ENCODE measurements at regions not wholly inside any gene's neighbourhood (a gene's known extent, or its start where the extent isn't known, plus 50 kb on each side); places are given as distances from the start of the nearest gene placed in this dataset.

- Histone ChIP-seq H3K4me2 (no peak overlapping the region), H2AFZ (ENCODE audit: low read depth) (no peak overlapping the region), H3K4me3 (IDR thresholded peaks at IDR 0.05; ENCODE audit: insufficient read depth, low read depth, low read length) (no peak overlapping the region), H3K27me3 (ENCODE audit: insufficient read depth, low read depth) (no peaks in the 10 kb centered on the region), H3K36me3 (ENCODE audit: insufficient read depth) (no peaks in the 10 kb centered on the region), H3K4me1 (ENCODE audit: low read depth, poor library complexity, severe bottlenecking) (no peaks in the 10 kb centered on the region), H3K27ac (no peak overlapping the region), H3K9ac (no peak overlapping the region), H4K20me1 (ENCODE audit: insufficient read depth) (no peaks in the 10 kb centered on the region), H3K79me2 (ENCODE audit: insufficient read depth, low read depth) (no peaks in the 10 kb centered on the region)
- TF ChIP-seq CTCF (conservative IDR thresholded peaks at IDR 0.05; ENCODE audit: low read depth, low read length) = no peak
Observed at GRCh38 chr3:124491098-124491497, 239.2 kb upstream of the UMPS start.

GRCh38 chr3:124491875-124492274, 238.4 kb upstream of the UMPS start:
- H4K20me1 ChIP-seq (ENCODE audit: insufficient read depth) = no peaks in the 10 kb centered on the region
- H3K9ac ChIP-seq = no peak overlapping the region
- TF ChIP-seq CTCF (conservative IDR thresholded peaks at IDR 0.05; ENCODE audit: low read depth, low read length) = no peak
- no peak overlapping the region for H3K27ac ChIP-seq
- H3K4me2 ChIP-seq = no peak overlapping the region
- no peak overlapping the region for H3K4me3 ChIP-seq (IDR thresholded peaks at IDR 0.05; ENCODE audit: insufficient read depth, low read depth, low read length)
- H3K27me3 ChIP-seq (ENCODE audit: insufficient read depth, low read depth) = no peaks in the 10 kb centered on the region
- no peaks in the 10 kb centered on the region for H3K4me1 ChIP-seq (ENCODE audit: low read depth, poor library complexity, severe bottlenecking)
- H2AFZ ChIP-seq (ENCODE audit: low read depth) = no peak overlapping the region
- no peaks in the 10 kb centered on the region for H3K79me2 ChIP-seq (ENCODE audit: insufficient read depth, low read depth)
- no peaks in the 10 kb centered on the region for H3K36me3 ChIP-seq (ENCODE audit: insufficient read depth)

- peak; percentile 28; the same call in 1 of the 2 replicates for TF ChIP-seq CTCF (conservative IDR thresholded peaks at IDR 0.05; ENCODE audit: low read depth, low read length)
- Histone ChIP-seq H3K27me3 (ENCODE audit: insufficient read depth, low read depth) (no peaks in the 10 kb centered on the region), H4K20me1 (ENCODE audit: insufficient read depth) (no peaks in the 10 kb centered on the region), H3K36me3 (ENCODE audit: insufficient read depth) (no peaks in the 10 kb centered on the region), H3K4me3 (IDR thresholded peaks at IDR 0.05; ENCODE audit: insufficient read depth, low read depth, low read length) (no peak overlapping the region), H3K9ac (no peak overlapping the region), H3K4me2 (no peak overlapping the region), H3K27ac (no peak overlapping the region), H3K4me1 (ENCODE audit: low read depth, poor library complexity, severe bottlenecking) (no peaks in the 10 kb centered on the region), H2AFZ (ENCODE audit: low read depth) (no peak overlapping the region), H3K79me2 (ENCODE audit: insufficient read depth, low read depth) (no peaks in the 10 kb centered on the region)
Observed at GRCh38 chr3:124492824-124493223, 237.4 kb upstream of the UMPS start.

GRCh38 chr3:124496061-124496460, 234.2 kb upstream of the UMPS start:
- Histone ChIP-seq H3K4me3 (IDR thresholded peaks at IDR 0.05; ENCODE audit: insufficient read depth, low read depth, low read length) (no peak overlapping the region), H3K4me2 (no peak overlapping the region), H3K36me3 (ENCODE audit: insufficient read depth) (no peaks in the 10 kb centered on the region), H3K4me1 (ENCODE audit: low read depth, poor library complexity, severe bottlenecking) (no peaks in the 10 kb centered on the region), H2AFZ (ENCODE audit: low read depth) (no peak overlapping the region), H3K27ac (no peak overlapping the region), H4K20me1 (ENCODE audit: insufficient read depth) (no peaks in the 10 kb centered on the region), H3K9ac (no peak overlapping the region), H3K27me3 (ENCODE audit: insufficient read depth, low read depth) (no peaks in the 10 kb centered on the region), H3K79me2 (ENCODE audit: insufficient read depth, low read depth) (no peaks in the 10 kb centered on the region)
- no peak for TF ChIP-seq CTCF (conservative IDR thresholded peaks at IDR 0.05; ENCODE audit: low read depth, low read length)

All from KMS-11 (cell line).